NB4 (cell line): ENCODE measurements at regions not wholly inside any gene's neighbourhood (a gene's known extent, or its start where the extent isn't known, plus 50 kb on each side); places are given as distances from the start of the nearest gene placed in this dataset.

Experiments
- POLR2A ChIP-seq: IDR thresholded peaks from 2 replicates; pipeline ENCODE4 v1.6.1; 2011; ENCODE audit warnings: mild to moderate bottlenecking; ENCODE audit not compliant: insufficient read length; ENCODE audit errors: extremely low read depth
- TF ChIP-seq, protein P1 (sequence below): IDR thresholded peaks from one replicate; pipeline ENCODE4 v1.5.1; 2012; ENCODE audit warnings: low read depth, low read length
- TF ChIP-seq, protein P2 (sequence below): IDR thresholded peaks from 2 replicates; pipeline ENCODE4 v1.6.1; 2011; ENCODE audit warnings: low read depth, low read length

DNA sequence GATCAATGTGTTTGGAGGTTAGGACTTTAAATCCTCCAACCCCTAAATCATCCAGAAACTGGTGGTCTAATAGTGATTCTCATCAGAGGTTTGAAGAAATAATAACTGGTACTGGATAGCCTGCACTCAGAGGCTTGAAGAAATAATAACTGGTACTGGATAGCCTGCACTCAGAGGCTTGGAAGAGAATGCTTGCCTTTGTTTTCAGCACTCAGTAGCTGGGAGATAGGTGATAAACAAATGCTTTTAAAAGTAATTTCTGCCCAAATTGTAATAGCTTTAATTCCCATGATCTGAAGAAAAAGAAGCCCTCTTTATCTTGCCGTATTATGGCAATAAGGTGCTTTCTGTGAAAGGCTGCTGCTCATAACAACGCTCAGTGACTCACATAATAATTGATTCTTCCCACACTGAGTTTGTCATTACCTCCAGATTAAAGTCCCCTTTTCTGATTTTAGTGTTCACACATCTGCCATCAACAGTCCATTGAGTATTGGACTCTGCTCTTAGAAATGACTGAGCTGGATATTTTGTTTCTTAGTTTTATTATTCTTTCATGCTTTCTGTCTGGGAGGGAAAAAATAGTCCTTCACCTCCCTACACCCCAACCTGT lies 112.3 kb upstream of the PHYHIPL start:
- no peak for TF ChIP-seq POLR2A
- TF ChIP-seq, protein P1, sequence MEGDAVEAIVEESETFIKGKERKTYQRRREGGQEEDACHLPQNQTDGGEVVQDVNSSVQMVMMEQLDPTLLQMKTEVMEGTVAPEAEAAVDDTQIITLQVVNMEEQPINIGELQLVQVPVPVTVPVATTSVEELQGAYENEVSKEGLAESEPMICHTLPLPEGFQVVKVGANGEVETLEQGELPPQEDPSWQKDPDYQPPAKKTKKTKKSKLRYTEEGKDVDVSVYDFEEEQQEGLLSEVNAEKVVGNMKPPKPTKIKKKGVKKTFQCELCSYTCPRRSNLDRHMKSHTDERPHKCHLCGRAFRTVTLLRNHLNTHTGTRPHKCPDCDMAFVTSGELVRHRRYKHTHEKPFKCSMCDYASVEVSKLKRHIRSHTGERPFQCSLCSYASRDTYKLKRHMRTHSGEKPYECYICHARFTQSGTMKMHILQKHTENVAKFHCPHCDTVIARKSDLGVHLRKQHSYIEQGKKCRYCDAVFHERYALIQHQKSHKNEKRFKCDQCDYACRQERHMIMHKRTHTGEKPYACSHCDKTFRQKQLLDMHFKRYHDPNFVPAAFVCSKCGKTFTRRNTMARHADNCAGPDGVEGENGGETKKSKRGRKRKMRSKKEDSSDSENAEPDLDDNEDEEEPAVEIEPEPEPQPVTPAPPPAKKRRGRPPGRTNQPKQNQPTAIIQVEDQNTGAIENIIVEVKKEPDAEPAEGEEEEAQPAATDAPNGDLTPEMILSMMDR = no peak
- TF ChIP-seq, protein P2, sequence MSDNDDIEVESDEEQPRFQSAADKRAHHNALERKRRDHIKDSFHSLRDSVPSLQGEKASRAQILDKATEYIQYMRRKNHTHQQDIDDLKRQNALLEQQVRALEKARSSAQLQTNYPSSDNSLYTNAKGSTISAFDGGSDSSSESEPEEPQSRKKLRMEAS = no peak
